K562 (cell line): ENCODE measurements at regions not wholly inside any gene's neighbourhood (a gene's known extent, or its start where the extent isn't known, plus 50 kb on each side); places are given as distances from the start of the nearest gene placed in this dataset.

Experiments used
- ATAC-seq: fragments of 200-7000 bp; cut with Tn5 transposase; 3 replicates; pipeline ENCODE4 v1.9.1; 2020; ENCODE audit warnings: moderate library complexity
- BruUV-seq: library from RNA; stranded (reverse); fragments of 400-500 nt; replicated peaks from 2 replicates; lab custom pipeline; 2021; lab: Mats Ljungman, UMichigan
- CTCF ChIA-PET: fragments of 300-600 bp; formaldehyde crosslinking; extraction: SDS; loops from one replicate; lab custom pipeline; 2021; ENCODE audit warnings: low intra/inter-chr PET ratio; lab: Yijun Ruan, JAX
- POLR2A ChIA-PET: fragments of 300-600, 350-650 bp; sonication (Branson Sonifier 250); formaldehyde crosslinking; extraction: SDS; loops from one replicate; lab custom pipeline; 2021; ENCODE audit warnings: antibody characterized with exemption, inconsistent platforms; lab: Yijun Ruan, JAX
- DNase-seq, 4 experiments: peaks; one replicate each; pipeline versions ENCODE4 v3.0.0 to v3.0.0-alpha.2; 2011 to 2018; ENCODE audit warnings: low spot score in 3 of 4, mixed read lengths in 3 of 4; ENCODE audit errors: extremely low read depth in 1 of 4
- FAIRE-seq: peaks from 2 replicates; lab custom pipeline; 2011; peaks lifted over from hg19 to GRCh38; lab: Jason Lieb, UNC
- H2AFZ ChIP-seq: 2 replicates; pipeline ENCODE4 v1.6.0; 2011; ENCODE audit warnings: low read depth, low read length, control low read depth, inconsistent platforms
- H3K27ac ChIP-seq: fragments of 200-600 bp; 3 replicates; pipeline ENCODE4 v1.8.0; 2011; ENCODE audit warnings: low read depth, mild to moderate bottlenecking, control low read depth, inconsistent platforms, low read length, moderate library complexity, mixed read lengths; ENCODE audit errors: extremely low read depth
- H3K27me3 ChIP-seq, 2 experiments: fragments of 300-600 bp in 1 of 2; 2 replicates in 1 of 2; 3 replicates in 1 of 2; pipeline versions ENCODE4 v1.6.0 to v1.8.0; 2011; ENCODE audit warnings: inconsistent platforms in 2 of 2, low read length in 2 of 2, mild to moderate bottlenecking in 1 of 2, mixed read lengths in 1 of 2, moderate library complexity in 1 of 2; ENCODE audit not compliant: control insufficient read depth in 2 of 2, insufficient read depth in 2 of 2
- H3K36me3 ChIP-seq: fragments of 300-600 bp; 3 replicates; pipeline ENCODE4 v1.8.0; 2011; ENCODE audit warnings: mild to moderate bottlenecking, low read length, inconsistent platforms; ENCODE audit not compliant: control insufficient read depth, insufficient read depth
- H3K4me1 ChIP-seq, 2 experiments: fragments of 200-600 bp in 1 of 2; replicated peaks in 1 of 2; 2 replicates in 1 of 2; 3 replicates in 1 of 2; pipeline versions ENCODE4 v1.5.1 to v1.8.0; 2011; ENCODE audit warnings: inconsistent platforms in 2 of 2, low read length in 2 of 2, mild to moderate bottlenecking in 1 of 2, mixed read lengths in 1 of 2, moderate library complexity in 1 of 2; ENCODE audit not compliant: control insufficient read depth in 2 of 2, insufficient read depth in 2 of 2
- H3K4me2 ChIP-seq: 2 replicates; pipeline ENCODE4 v1.6.1; 2011; ENCODE audit warnings: low read length, control low read depth, inconsistent platforms, mixed read lengths; ENCODE audit not compliant: insufficient read depth
- H3K4me3 ChIP-seq: fragments of 200-600 bp; sonication (generic), shearing (Covaris generic); 2 replicates; pipeline ENCODE4 v1.5.1; 2016; ENCODE audit warnings: control low read depth, inconsistent platforms
- H3K79me2 ChIP-seq: fragments of 200-600 bp; 3 replicates; pipeline ENCODE4 v1.8.0; 2011; ENCODE audit warnings: low read length, inconsistent platforms; ENCODE audit not compliant: control insufficient read depth, insufficient read depth
- H3K9ac ChIP-seq, 2 experiments: 2 replicates each; pipeline versions ENCODE4 v1.6.0 to v1.6.1; 2011; ENCODE audit warnings: low read depth in 2 of 2, low read length in 2 of 2, control low read depth in 1 of 2, inconsistent platforms in 1 of 2, mild to moderate bottlenecking in 1 of 2, mixed read lengths in 1 of 2; ENCODE audit not compliant: insufficient read depth in 1 of 2
- H3K9me1 ChIP-seq: one replicate; pipeline ENCODE4 v1.6.0; 2011; ENCODE audit warnings: inconsistent platforms, mild to moderate bottlenecking, low read length, moderate library complexity; ENCODE audit not compliant: control insufficient read depth, insufficient read depth
- H3K9me3 ChIP-seq: replicated peaks from 2 replicates; pipeline ENCODE4 v1.5.1; 2011; ENCODE audit warnings: low read depth, low read length, inconsistent platforms; ENCODE audit not compliant: control insufficient read depth, insufficient read depth
- H4K20me1 ChIP-seq: replicated peaks from 2 replicates; pipeline ENCODE4 v1.6.1; 2011; ENCODE audit warnings: low read length, inconsistent platforms, mixed read lengths; ENCODE audit not compliant: control insufficient read depth, insufficient read depth
- CBFB ChIP-seq: sonication (generic); formaldehyde crosslinking; IDR thresholded peaks from 2 replicates; pipeline ENCODE4 v1.4.0; 2020; ENCODE audit warnings: mild to moderate bottlenecking, missing genetic modification reagents
- CXXC5 ChIP-seq: fragments of 250-450 bp; sonication (Bioruptor Pico); IDR thresholded peaks from 2 replicates; pipeline ENCODE4 v1.8.0; 2022; ENCODE audit warnings: inconsistent platforms, mild to moderate bottlenecking, moderate library complexity
- ELF2 ChIP-seq: fragments of 250-450 bp; sonication (Bioruptor Pico); IDR thresholded peaks from 2 replicates; pipeline ENCODE4 v1.5.0; 2021; ENCODE audit warnings: mild to moderate bottlenecking
- KLF1 ChIP-seq: fragments of 450-650 bp; IDR thresholded peaks from 2 replicates; pipeline ENCODE4 v1.6.1; 2016; ENCODE audit warnings: missing genetic modification characterization, missing compliant biosample characterization
- MEF2A ChIP-seq: IDR thresholded peaks from 2 replicates; pipeline ENCODE4 v1.6.1; 2011; ENCODE audit warnings: low read depth, mild to moderate bottlenecking, low read length, moderate library complexity; ENCODE audit not compliant: control insufficient read depth
- SP2 ChIP-seq: IDR thresholded peaks from 2 replicates; pipeline ENCODE4 v1.6.1; 2011; ENCODE audit warnings: mild to moderate bottlenecking, low read depth, low read length, moderate library complexity; ENCODE audit not compliant: poor library complexity, severe bottlenecking; ENCODE audit errors: extremely low read depth
- ZBTB7A ChIP-seq: IDR thresholded peaks from 2 replicates; pipeline ENCODE4 v1.6.1; 2011; ENCODE audit warnings: low read depth, mild to moderate bottlenecking, low read length, moderate library complexity, borderline replicate concordance; ENCODE audit not compliant: control insufficient read depth
- in situ Hi-C: fragments of 300-500 bp; cut with MboI; formaldehyde crosslinking; loops from 4 replicates; pipeline ENCODE4 v1.15.0; 2018; ENCODE audit warnings: inconsistent platforms, mixed read lengths
- intact Hi-C: fragments of 100-400 bp; cut with micrococcal nuclease; formaldehyde crosslinking; loops from 2 replicates; pipeline ENCODE4 v1.14.2; 2022
- TF ChIP-seq, protein P1 (sequence below): IDR thresholded peaks from 2 replicates; pipeline ENCODE4 v1.6.1; 2011; ENCODE audit warnings: borderline replicate concordance, low read depth, mild to moderate bottlenecking, moderate library complexity, low read length; ENCODE audit not compliant: insufficient read depth, poor library complexity, severe bottlenecking

GRCh38 chr6:86511962-86512361 is 425.4 kb upstream of the HTR1E start:
- Histone ChIP-seq H3K27me3 (no peaks in the 10 kb centered on the region), H3K9ac (no peak overlapping the region), H3K9me3 (no peaks in the 10 kb centered on the region), H2AFZ (no peak overlapping the region), H3K4me1 (no peaks in the 10 kb centered on the region), H3K9me1 (no peaks in the 10 kb centered on the region), H3K4me3 (no peak overlapping the region), H3K79me2 (no peaks in the 10 kb centered on the region), H4K20me1 (no peaks in the 10 kb centered on the region), H3K27ac (no peak overlapping the region), H3K4me2 (no peak overlapping the region), H3K36me3 (no peaks in the 10 kb centered on the region)
- POLR2A ChIA-PET, result no interaction called here
- TF ChIP-seq ELF2 (CRISPR knock-in tag), result no peak
- no peak for TF ChIP-seq CXXC5 (CRISPR knock-in tag)
- no peak for TF ChIP-seq MEF2A
- TF ChIP-seq KLF1 (tag), result no peak
- TF ChIP-seq CBFB (CRISPR knock-in tag), result no peak
- TF ChIP-seq, protein P1, sequence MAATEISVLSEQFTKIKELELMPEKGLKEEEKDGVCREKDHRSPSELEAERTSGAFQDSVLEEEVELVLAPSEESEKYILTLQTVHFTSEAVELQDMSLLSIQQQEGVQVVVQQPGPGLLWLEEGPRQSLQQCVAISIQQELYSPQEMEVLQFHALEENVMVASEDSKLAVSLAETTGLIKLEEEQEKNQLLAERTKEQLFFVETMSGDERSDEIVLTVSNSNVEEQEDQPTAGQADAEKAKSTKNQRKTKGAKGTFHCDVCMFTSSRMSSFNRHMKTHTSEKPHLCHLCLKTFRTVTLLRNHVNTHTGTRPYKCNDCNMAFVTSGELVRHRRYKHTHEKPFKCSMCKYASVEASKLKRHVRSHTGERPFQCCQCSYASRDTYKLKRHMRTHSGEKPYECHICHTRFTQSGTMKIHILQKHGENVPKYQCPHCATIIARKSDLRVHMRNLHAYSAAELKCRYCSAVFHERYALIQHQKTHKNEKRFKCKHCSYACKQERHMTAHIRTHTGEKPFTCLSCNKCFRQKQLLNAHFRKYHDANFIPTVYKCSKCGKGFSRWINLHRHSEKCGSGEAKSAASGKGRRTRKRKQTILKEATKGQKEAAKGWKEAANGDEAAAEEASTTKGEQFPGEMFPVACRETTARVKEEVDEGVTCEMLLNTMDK, result no peak
- no peak for TF ChIP-seq ZBTB7A
- TF ChIP-seq SP2, result no peak
- BruUV-seq, result no TSS peak
- intact Hi-C loops (no loop called here), in situ Hi-C loops (no loop called here)
- FAIRE-seq (no peak), ATAC-seq (no peak), DNase-seq (no peak)
- CTCF ChIA-PET, result no interaction called here
